Choroid plexus epithelial cell (primary cell): ENCODE measurements at regions not wholly inside any gene's neighbourhood (a gene's known extent, or its start where the extent isn't known, plus 50 kb on each side); places are given as distances from the start of the nearest gene placed in this dataset.

Experiments used
- DNase-seq: peaks from one replicate; pipeline ENCODE4 v3.0.0-alpha.2; 2010; ENCODE audit warnings: low read depth
- H3K4me3 ChIP-seq: 2 replicates; pipeline ENCODE4 v1.5.1; 2011; ENCODE audit warnings: low read depth, mild to moderate bottlenecking, control low read depth, low read length, moderate library complexity
- CTCF ChIP-seq: conservative IDR thresholded peaks from 2 replicates; pipeline ENCODE4 v1.5.1; 2011; ENCODE audit warnings: low read depth, mild to moderate bottlenecking, control low read depth, inconsistent platforms, low read length, moderate library complexity

GRCh38 chr3:22241110-22241509, 490.1 kb upstream of the ZNF385D start:
- no peak overlapping the region for H3K4me3 ChIP-seq
- no peak for DNase-seq
- no peak for TF ChIP-seq CTCF

GRCh38 chr3:22244761-22245521, 493.9 kb upstream of the ZNF385D start:
- no peak for TF ChIP-seq CTCF
- DNase-seq: peak; percentile 94
- no peak overlapping the region for H3K4me3 ChIP-seq

GRCh38 chr3:22245811-22246583, 495.0 kb upstream of the ZNF385D start:
- no peak for DNase-seq
- TF ChIP-seq CTCF: no peak
- no peak overlapping the region for H3K4me3 ChIP-seq

- H3K4me3 ChIP-seq: no peak overlapping the region
- TF ChIP-seq CTCF: no peak
- no peak for DNase-seq
Measured at GRCh38 chr3:22249658-22250057, 498.6 kb upstream of the ZNF385D start.

- H3K4me3 ChIP-seq: no peak overlapping the region
- TF ChIP-seq CTCF: no peak
- no peak for DNase-seq
Measured at GRCh38 chr3:22257252-22257651, 506.2 kb upstream of the ZNF385D start.

GRCh38 chr3:22262386-22262785, 511.4 kb upstream of the ZNF385D start:
- DNase-seq: no peak
- no peak for TF ChIP-seq CTCF

More at GRCh38 chr3:22262386-22262785, 511.4 kb upstream of the ZNF385D start:
- H3K4me3 ChIP-seq: no peak overlapping the region
